Hypothalamus (tissue), 51 donors: ENCODE measurements at regions not wholly inside any gene's neighbourhood (a gene's known extent, or its start where the extent isn't known, plus 50 kb on each side); places are given as distances from the start of the nearest gene placed in this dataset.

Source experiments
- DNase-seq, 51 donors: peaks; one replicate each; lab custom pipeline; 2025; lab: John Stamatoyannopoulos, UW

GRCh38 chr16:79282806-79283205, 317.7 kb downstream of the MAF start:
- DNase-seq = no peak

DNA sequence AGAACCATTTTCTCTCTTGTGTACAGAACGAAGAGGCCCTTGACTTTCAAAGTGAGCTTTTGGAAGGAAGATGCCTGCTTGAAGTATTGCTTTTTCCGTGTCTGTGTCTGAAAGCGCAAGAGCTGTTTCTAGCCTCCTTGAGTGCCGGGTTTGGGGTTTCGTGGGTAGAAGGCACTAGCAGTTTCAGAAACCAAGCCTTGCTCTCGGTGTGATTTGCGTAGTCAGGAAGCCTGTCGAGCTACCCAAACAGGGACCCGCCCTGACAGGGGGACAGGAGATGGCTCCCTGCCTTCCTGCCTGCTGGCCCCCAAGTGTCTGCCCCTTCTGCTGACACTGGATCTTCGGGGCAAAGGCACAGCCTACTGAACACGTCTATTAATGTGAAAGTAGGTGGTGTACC, 322.0 kb downstream of the MAF start:
- DNase-seq = peak in 1 of 51 donors; percentile 2

GRCh38 chr16:79276501-79276900, 324.0 kb downstream of the MAF start:
- DNase-seq = no peak

GRCh38 chr16:79274264-79274663, 326.3 kb downstream of the MAF start:
- no peak for DNase-seq

- no peak for DNase-seq
These were observed 328.4 kb downstream of the MAF start for GRCh38 chr16:79272141-79272577.

DNA sequence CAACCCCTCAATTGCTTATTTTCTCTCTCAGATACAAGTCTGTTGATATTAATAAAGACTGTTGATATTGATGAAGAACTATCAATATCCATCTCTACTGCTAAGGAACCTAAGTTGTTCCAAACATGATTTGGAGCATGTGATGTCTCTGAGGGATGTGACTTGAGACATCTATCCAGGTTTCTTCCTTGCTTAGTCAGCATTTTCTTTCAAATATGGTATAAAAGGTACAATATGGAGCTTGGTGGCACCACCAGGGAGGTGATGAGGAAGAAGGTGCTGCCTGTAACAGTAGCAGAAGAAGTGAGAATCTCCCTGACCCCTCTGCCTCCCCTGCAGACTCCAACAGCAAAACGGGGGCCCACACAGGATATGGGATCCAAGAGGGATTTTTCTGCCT, 329.0 kb downstream of the MAF start:
- no peak for DNase-seq

- no peak for DNase-seq
These were observed 330.5 kb downstream of the MAF start for GRCh38 chr16:79270011-79270410.

DNA sequence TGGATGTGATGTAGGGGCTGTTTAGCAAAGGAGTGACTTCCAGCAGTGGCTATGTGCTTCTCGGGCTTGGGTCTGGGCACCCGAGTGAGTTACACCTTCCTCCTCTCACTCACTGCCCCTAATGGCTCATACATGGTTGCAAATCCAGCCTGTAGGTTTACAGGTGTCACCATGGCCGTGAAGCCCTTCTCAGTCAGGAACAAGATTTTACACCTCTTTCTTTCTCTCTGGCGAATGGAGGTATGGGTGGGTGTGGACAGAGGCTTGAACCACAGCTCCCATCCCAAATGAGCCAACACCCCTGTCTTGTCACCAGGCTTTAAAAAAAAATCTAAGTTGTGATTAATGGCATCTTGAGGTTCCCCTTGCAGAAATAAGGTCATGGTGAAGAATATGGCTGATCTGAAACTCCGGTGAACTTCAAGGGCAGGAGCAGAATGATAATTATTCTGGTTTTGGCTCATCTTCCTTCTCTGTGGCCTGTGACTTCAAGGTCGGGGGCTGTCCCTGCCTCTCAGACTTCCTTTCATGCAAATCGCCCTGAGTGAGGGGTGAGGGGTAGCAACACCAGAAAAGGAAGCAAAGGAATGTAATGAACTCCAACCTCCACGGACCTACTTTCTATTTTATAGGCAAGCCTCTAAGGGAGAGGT, 331.2 kb downstream of the MAF start:
- DNase-seq = no peak

DNA sequence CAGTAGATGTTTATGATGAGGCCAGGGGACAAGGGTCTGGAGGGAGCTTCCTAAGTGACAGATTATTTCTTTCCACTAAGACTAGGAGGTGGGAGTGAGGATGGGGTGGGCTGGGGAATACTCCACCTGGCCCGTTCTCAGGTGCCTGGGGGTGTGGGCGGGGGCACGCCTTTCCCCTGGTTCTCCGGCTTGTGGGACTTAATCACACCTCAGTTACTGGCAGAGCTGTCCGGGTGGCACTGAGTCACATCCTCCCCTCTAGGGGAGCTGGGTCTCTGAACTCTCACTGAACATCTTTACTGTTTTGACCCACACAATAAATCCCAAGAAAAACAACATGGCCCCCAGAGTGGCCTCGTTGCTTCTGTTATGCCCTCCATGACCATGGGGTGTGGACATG, 332.8 kb downstream of the MAF start:
- DNase-seq = no peak

- DNase-seq = no peak
These were observed 333.4 kb downstream of the MAF start for GRCh38 chr16:79267146-79267545.

DNA sequence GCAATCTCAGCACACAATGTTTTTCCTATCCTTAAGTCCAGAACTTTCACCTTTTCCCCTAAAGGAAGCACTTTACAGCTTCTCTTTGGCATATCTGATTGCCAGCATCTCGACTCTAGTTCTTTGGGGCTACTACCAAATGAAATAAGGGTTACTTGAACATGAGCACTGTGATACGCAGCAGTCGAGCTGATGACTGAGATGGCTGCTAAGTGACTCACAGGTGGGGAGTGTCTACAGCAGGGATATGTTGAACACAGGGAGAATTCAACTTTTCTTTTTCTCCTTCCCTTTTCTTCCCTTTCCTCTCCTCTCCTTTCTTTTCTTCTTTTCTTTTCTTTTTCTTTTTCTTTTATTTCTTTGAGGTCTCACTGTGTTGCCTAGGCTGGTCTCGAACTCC, 334.8 kb downstream of the MAF start:
- DNase-seq = no peak

DNA sequence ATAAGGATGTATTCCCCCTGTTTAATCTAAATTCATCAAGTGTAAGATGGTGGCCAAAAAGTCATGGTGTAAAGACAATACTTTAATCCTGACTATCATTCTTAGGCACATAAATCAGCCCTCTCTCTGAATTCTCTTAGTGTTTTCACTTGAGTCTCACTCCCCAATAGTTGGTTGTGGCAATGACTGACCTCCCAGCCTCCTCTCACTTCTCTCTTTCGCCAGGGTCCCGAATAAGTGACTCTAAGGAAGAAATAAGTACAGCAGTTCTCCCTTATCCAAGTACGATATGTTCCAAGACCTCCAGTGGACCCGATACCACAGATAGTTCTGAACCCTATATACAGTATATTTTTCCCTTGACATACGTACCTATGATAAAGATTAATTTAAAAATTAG, 335.3 kb downstream of the MAF start:
- DNase-seq = no peak

DNA sequence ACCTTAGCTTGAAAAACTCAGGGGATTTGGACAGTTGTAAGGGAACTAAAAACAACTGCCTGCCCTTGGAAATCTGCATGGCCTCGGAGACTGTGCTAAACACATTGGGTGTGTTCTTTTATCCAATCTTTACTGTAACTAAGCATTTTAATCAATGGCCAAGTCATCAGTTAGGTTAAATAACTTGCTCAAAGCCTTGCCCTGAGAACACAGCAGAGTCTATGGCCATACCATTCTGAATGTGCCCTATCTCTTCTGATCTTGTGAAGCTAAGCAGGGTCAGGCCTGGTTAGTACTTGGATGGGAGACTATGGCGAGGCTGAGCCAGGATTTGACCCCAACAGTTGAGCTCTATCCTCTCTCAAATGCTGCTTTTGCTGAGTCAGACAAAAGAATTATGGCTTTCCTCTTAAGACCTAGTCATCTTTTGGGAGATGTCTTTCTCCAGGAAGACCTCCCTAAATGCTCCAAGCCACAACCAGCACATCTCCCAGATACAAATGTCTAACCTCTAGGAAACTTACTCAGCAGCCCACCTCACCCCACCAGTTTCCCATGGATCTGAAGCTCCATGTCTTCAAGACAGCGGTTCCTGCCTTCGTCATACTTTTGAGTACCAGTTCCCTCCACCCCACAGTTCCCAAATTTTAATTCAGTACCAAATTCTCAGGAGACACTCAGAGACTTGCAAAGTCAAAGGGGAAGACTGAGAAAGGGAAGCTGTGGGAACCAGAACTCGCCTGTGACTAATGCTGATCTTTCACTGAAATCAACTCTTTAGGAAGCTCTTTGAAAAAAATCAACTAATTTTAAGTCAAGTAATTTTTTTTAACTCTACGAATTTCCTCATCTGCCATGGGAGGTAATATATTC, 336.1 kb downstream of the MAF start:
- DNase-seq = no peak

GRCh38 chr16:79263425-79263824, 337.1 kb downstream of the MAF start:
- DNase-seq = no peak
